Smooth muscle cell (in vitro differentiated cells): ENCODE measurements at regions not wholly inside any gene's neighbourhood (a gene's known extent, or its start where the extent isn't known, plus 50 kb on each side); places are given as distances from the start of the nearest gene placed in this dataset.
A peak's percentile ranks its signal among the peaks of the same experiment; 100 is the strongest.

Experiments
- DNase-seq: peaks from one replicate; lab custom pipeline; 2025; ENCODE audit not compliant: unreplicated experiment; lab: John Stamatoyannopoulos, UW
- H2AFZ ChIP-seq: fragments of 200-600 bp; sonication (generic); 2 replicates; pipeline ENCODE4 v1.6.0; 2016; ENCODE audit warnings: antibody characterized with exemption, low read depth, mild to moderate bottlenecking
- H3F3A ChIP-seq: fragments of 200-600 bp; sonication (generic); 2 replicates; pipeline ENCODE4 v1.6.0; 2017; ENCODE audit warnings: antibody characterized with exemption, low read depth
- H3K27ac ChIP-seq: fragments of 200-600 bp; sonication (generic); 2 replicates; pipeline ENCODE4 v1.5.1; 2016; ENCODE audit warnings: low read depth, mild to moderate bottlenecking
- H3K27me3 ChIP-seq: fragments of 200-600 bp; sonication (generic); 2 replicates; pipeline ENCODE4 v1.6.1; 2016; ENCODE audit warnings: low read depth, mild to moderate bottlenecking
- H3K36me3 ChIP-seq: fragments of 200-600 bp; sonication (generic); 2 replicates; pipeline ENCODE4 v1.5.1; 2016; ENCODE audit warnings: low read depth
- H3K4me1 ChIP-seq: fragments of 200-600 bp; sonication (generic); 2 replicates; pipeline ENCODE4 v1.5.1; 2016; ENCODE audit warnings: low read depth
- H3K4me2 ChIP-seq: fragments of 200-600 bp; sonication (generic); 2 replicates; pipeline ENCODE4 v1.6.0; 2016; ENCODE audit warnings: mild to moderate bottlenecking
- H3K4me3 ChIP-seq: fragments of 200-600 bp; sonication (generic); 2 replicates; pipeline ENCODE4 v1.5.1; 2016; ENCODE audit warnings: mild to moderate bottlenecking
- H3K79me2 ChIP-seq: fragments of 200-600 bp; sonication (generic); 2 replicates; pipeline ENCODE4 v1.6.0; 2016; ENCODE audit warnings: low read depth, mild to moderate bottlenecking
- H3K9ac ChIP-seq: fragments of 200-600 bp; sonication (generic); 2 replicates; pipeline ENCODE4 v1.6.0; 2016; ENCODE audit warnings: low read depth
- H3K9me3 ChIP-seq: fragments of 200-600 bp; sonication (generic); replicated peaks from 2 replicates; pipeline ENCODE4 v1.5.1; 2016; ENCODE audit warnings: low read depth
- H4K20me1 ChIP-seq: fragments of 200-600 bp; sonication (generic); 2 replicates; pipeline ENCODE4 v1.6.0; 2016; ENCODE audit warnings: low read depth
- WGBS: methylation state at CpG from one replicate; pipeline ENCODE4 v1.1.7; 2016; ENCODE audit warnings: low lambda C conversion rate; 5-methylcytosine and 5-hydroxymethylcytosine counted together
- TF ChIP-seq, protein P1 (sequence below): fragments of 200-600 bp; sonication (generic); IDR thresholded peaks from 2 replicates; pipeline ENCODE4 v1.5.1; 2017; ENCODE audit warnings: borderline replicate concordance, mild to moderate bottlenecking, antibody characterized with exemption; ENCODE audit not compliant: insufficient read depth, poor library complexity, severe bottlenecking

DNA sequence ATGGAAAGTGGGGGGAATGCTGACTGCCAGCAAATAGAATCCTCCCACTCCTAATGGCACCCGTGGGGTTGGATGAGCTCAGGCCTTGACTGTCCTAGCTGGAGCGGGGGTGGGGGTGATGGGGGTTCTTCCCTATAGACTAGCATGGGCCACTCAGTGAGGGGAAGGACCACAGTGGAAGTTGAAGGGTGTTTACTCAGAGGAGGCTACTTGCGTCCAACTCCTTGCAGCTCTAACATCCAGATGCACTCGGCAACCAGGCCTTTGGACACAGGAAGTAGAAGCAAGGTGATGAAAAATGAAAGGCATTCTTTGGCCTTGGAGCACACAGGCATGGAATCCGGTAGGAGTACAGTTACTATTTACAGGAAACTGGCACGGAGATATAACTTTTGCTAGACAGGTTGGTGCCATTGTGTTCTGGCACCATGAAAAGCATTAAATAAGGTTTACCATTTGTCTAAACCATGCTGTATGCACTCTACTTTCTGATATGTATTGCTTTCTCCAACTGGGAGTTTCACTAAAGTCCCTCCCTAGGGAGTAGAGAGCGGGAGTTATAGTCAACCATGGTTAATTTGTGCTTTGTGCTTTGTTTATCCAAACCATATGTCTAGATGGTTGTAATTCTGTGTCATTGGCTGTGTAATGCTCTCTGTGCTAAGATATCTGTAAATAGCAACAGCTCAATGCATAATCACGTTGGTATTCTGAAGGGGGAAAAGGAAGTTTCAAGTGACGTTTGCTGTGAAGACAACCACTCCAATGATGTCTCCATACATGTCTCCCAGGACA is 125.3 kb downstream of the TSHZ3 start:
- H3K36me3 ChIP-seq = no peaks in the 10 kb centered on the region
- no peaks in the 10 kb centered on the region for H4K20me1 ChIP-seq
- 61% methylated on average over 9 of the region's 9 CpGs for WGBS
- H3K79me2 ChIP-seq = no peaks in the 10 kb centered on the region
- peaks cover 7% of the 10 kb centered on the region for H3F3A ChIP-seq
- TF ChIP-seq, protein P1, sequence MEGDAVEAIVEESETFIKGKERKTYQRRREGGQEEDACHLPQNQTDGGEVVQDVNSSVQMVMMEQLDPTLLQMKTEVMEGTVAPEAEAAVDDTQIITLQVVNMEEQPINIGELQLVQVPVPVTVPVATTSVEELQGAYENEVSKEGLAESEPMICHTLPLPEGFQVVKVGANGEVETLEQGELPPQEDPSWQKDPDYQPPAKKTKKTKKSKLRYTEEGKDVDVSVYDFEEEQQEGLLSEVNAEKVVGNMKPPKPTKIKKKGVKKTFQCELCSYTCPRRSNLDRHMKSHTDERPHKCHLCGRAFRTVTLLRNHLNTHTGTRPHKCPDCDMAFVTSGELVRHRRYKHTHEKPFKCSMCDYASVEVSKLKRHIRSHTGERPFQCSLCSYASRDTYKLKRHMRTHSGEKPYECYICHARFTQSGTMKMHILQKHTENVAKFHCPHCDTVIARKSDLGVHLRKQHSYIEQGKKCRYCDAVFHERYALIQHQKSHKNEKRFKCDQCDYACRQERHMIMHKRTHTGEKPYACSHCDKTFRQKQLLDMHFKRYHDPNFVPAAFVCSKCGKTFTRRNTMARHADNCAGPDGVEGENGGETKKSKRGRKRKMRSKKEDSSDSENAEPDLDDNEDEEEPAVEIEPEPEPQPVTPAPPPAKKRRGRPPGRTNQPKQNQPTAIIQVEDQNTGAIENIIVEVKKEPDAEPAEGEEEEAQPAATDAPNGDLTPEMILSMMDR = no peak
- peak overlapping the region; percentile 64 for H3K4me2 ChIP-seq
- no peaks in the 10 kb centered on the region for H3K4me1 ChIP-seq
- H3K27me3 ChIP-seq = no peaks in the 10 kb centered on the region
- H3K4me3 ChIP-seq = no peak overlapping the region
- H3K9me3 ChIP-seq = no peaks in the 10 kb centered on the region
- no peak overlapping the region for H2AFZ ChIP-seq
- peak overlapping the region; percentile 82 for H3K9ac ChIP-seq
- no peak for DNase-seq
- H3K27ac ChIP-seq = peak overlapping the region; percentile 95

DNA sequence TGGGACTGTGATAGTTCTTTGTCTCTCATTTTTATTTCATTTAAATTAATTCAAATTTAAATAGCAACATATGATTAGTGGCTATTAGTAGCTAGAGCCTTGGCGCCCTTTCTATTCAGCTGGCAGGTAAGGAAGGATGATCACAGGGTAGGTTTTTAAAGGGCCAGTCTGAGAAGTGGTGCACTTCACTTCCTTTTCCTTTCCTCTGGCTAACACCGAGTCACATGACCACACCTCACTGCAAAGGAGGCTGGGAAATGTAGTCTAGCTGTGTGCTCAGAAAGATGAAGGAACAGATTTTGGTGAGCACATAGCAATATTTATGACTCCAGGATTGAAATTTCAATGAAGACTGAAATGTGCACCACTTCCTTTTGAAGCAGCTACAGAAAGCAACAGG is 128.7 kb downstream of the TSHZ3 start:
- Histone ChIP-seq H3K27me3 (no peaks in the 10 kb centered on the region), H4K20me1 (no peaks in the 10 kb centered on the region), H3K36me3 (no peaks in the 10 kb centered on the region), H3K79me2 (no peaks in the 10 kb centered on the region), H3K4me2 (no peak overlapping the region), H2AFZ (no peak overlapping the region), H3K4me3 (no peak overlapping the region), H3F3A (peaks cover 7% of the 10 kb centered on the region), H3K4me1 (no peaks in the 10 kb centered on the region), H3K27ac (no peak overlapping the region), H3K9ac (no peak overlapping the region), H3K9me3 (no peaks in the 10 kb centered on the region)
- 73% methylated on average over 2 of the region's 2 CpGs for WGBS
- TF ChIP-seq, protein P1 = no peak
- no peak for DNase-seq

DNA sequence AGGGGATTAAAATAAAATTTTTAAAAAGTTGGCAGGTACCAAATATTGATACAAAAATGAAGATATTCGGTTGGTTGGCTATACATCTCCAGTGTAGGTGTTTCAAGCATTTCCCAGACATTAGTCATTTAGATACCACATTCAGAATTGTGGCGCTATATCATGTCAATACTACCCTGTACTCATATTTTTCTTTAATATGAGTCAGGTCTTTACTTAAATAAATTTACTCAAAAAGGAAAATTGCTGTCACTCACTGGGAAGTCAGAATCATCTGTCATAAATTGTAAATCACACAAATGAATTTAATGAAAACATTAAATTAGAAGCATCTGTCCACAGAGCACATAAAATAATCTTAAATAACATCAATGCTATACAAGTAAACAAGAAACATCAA is 134.2 kb downstream of the TSHZ3 start:
- Histone ChIP-seq H3K27me3 (no peaks in the 10 kb centered on the region), H2AFZ (no peak overlapping the region), H3K4me3 (no peak overlapping the region), H3K36me3 (no peaks in the 10 kb centered on the region), H3K79me2 (no peaks in the 10 kb centered on the region), H3K9ac (no peak overlapping the region), H3K4me2 (no peak overlapping the region), H3F3A (peaks cover 5% of the 10 kb centered on the region), H3K27ac (peak overlapping the region; percentile 95), H4K20me1 (no peaks in the 10 kb centered on the region), H3K9me3 (no peaks in the 10 kb centered on the region), H3K4me1 (peaks cover 5% of the 10 kb centered on the region)
- DNase-seq = no peak
- 80% methylated on average over 2 of the region's 2 CpGs for WGBS
- TF ChIP-seq, protein P1 = no peak

DNA sequence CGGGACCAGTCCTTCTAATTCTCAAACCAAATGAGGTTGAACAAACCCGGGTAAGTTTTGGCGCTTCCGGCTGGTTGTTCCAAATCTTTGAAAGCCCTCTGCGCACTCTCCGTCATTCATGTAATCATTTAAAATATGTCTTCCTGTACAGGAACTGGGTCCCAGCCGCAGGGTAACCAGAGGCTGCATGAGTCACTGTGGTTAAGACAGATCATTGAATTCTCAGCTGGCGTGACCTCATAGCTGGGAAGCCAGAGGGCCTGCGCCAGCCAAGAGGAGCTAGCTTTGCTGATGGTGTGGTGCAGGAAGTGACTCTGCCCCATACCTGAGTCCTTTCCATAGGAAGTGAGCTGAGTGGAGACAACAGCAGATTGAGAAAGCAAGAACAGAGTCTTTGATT is 135.2 kb downstream of the TSHZ3 start:
- Histone ChIP-seq H3K27ac (peak overlapping the region; percentile 95), H3K9me3 (no peaks in the 10 kb centered on the region), H3K36me3 (no peaks in the 10 kb centered on the region), H3K27me3 (no peaks in the 10 kb centered on the region), H3K79me2 (no peaks in the 10 kb centered on the region), H3K4me2 (peak overlapping the region; percentile 71), H3K4me1 (peaks cover 5% of the 10 kb centered on the region), H3K9ac (peak overlapping the region; percentile 68), H3K4me3 (no peak overlapping the region), H4K20me1 (no peaks in the 10 kb centered on the region), H2AFZ (peak overlapping the region; percentile 4), H3F3A (peaks cover 5% of the 10 kb centered on the region)
- TF ChIP-seq, protein P1 = no peak
- WGBS = 12% methylated on average over 9 of the region's 9 CpGs
- peak; percentile 32 for DNase-seq
